Cardiac fibroblast (primary cell): ENCODE measurements at regions not wholly inside any gene's neighbourhood (a gene's known extent, or its start where the extent isn't known, plus 50 kb on each side); places are given as distances from the start of the nearest gene placed in this dataset.

ENCODE experiments used
- DNase-seq, 2 donors: peaks; one replicate each; pipeline versions ENCODE4 v3.0.0 to v3.0.0-alpha.2; 2010; ENCODE audit warnings: low read depth in 2 of 2
- H3K4me3 ChIP-seq, 2 donors: replicated peaks in 1 of 2; 1 replicate in 1 of 2; 2 replicates in 1 of 2; pipeline ENCODE4 v1.5.1; 2011; ENCODE audit warnings: low read depth in 2 of 2, low read length in 2 of 2, mild to moderate bottlenecking in 2 of 2, moderate library complexity in 1 of 2
- TF ChIP-seq, protein P1 (sequence below): IDR thresholded peaks from one replicate; pipeline ENCODE4 v1.5.1; 2011; ENCODE audit warnings: low read depth, mild to moderate bottlenecking, low read length, inconsistent platforms

- DNase-seq: no peak
- TF ChIP-seq, protein P1, sequence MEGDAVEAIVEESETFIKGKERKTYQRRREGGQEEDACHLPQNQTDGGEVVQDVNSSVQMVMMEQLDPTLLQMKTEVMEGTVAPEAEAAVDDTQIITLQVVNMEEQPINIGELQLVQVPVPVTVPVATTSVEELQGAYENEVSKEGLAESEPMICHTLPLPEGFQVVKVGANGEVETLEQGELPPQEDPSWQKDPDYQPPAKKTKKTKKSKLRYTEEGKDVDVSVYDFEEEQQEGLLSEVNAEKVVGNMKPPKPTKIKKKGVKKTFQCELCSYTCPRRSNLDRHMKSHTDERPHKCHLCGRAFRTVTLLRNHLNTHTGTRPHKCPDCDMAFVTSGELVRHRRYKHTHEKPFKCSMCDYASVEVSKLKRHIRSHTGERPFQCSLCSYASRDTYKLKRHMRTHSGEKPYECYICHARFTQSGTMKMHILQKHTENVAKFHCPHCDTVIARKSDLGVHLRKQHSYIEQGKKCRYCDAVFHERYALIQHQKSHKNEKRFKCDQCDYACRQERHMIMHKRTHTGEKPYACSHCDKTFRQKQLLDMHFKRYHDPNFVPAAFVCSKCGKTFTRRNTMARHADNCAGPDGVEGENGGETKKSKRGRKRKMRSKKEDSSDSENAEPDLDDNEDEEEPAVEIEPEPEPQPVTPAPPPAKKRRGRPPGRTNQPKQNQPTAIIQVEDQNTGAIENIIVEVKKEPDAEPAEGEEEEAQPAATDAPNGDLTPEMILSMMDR: no peak
- H3K4me3 ChIP-seq: no peak overlapping the region
These were observed 241.2 kb upstream of the TNC start for GRCh38 chr9:115359017-115359780.

- H3K4me3 ChIP-seq: no peak overlapping the region
- TF ChIP-seq, protein P1: no peak
- DNase-seq: no peak
These were observed 242.2 kb upstream of the TNC start for GRCh38 chr9:115360122-115360521.

- no peak overlapping the region for H3K4me3 ChIP-seq
- DNase-seq: no peak
- TF ChIP-seq, protein P1: no peak
These were observed 244.1 kb upstream of the TNC start for GRCh38 chr9:115362101-115362500.

GRCh38 chr9:115362640-115363039 is 244.7 kb upstream of the TNC start:
- TF ChIP-seq, protein P1: no peak
- no peak for DNase-seq
- no peak overlapping the region for H3K4me3 ChIP-seq

- no peak overlapping the region for H3K4me3 ChIP-seq
- DNase-seq: no peak
- TF ChIP-seq, protein P1: no peak
These were observed 247.0 kb upstream of the TNC start for GRCh38 chr9:115364991-115365390.

- TF ChIP-seq, protein P1: no peak
- no peak overlapping the region for H3K4me3 ChIP-seq
- no peak for DNase-seq
These were observed 249.4 kb upstream of the TNC start for GRCh38 chr9:115367321-115367720.
